Fibroblast of mammary gland (primary cell): ENCODE measurements at regions not wholly inside any gene's neighbourhood (a gene's known extent, or its start where the extent isn't known, plus 50 kb on each side); places are given as distances from the start of the nearest gene placed in this dataset.

ENCODE experiments used
- DNase-seq: peaks from one replicate; pipeline ENCODE4 v3.0.0-alpha.2; 2010; ENCODE audit warnings: low read depth
- H3K4me3 ChIP-seq: 2 replicates; pipeline ENCODE4 v1.5.1; 2011; ENCODE audit warnings: low read depth, mild to moderate bottlenecking, low read length, moderate library complexity; ENCODE audit not compliant: control insufficient read depth
- TF ChIP-seq, protein P1 (sequence below): conservative IDR thresholded peaks from 2 replicates; pipeline ENCODE4 v1.5.1; 2011; ENCODE audit warnings: low read depth, low read length, inconsistent platforms; ENCODE audit not compliant: control insufficient read depth, insufficient read depth

DNA sequence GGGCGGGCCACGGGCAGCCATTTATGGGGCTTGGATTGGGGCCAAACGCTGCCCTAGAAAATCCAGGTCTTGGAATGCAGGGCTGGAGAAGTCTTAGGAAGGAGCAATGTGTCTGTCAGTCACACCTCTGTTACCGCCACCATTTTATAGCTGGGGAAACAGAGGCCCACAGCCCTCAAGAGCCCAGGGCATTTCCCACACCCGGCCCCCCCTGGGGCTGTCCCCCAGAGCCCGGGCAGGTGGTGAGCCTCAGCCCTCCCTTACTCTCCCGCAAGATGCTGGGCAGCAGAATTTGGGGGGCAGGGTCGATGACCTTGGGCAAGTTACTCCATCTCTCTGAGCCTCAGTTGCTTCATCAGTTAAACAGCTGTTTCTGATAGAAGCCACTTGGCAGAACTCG, 508.2 kb downstream of the SHQ1 start:
- TF ChIP-seq, protein P1, sequence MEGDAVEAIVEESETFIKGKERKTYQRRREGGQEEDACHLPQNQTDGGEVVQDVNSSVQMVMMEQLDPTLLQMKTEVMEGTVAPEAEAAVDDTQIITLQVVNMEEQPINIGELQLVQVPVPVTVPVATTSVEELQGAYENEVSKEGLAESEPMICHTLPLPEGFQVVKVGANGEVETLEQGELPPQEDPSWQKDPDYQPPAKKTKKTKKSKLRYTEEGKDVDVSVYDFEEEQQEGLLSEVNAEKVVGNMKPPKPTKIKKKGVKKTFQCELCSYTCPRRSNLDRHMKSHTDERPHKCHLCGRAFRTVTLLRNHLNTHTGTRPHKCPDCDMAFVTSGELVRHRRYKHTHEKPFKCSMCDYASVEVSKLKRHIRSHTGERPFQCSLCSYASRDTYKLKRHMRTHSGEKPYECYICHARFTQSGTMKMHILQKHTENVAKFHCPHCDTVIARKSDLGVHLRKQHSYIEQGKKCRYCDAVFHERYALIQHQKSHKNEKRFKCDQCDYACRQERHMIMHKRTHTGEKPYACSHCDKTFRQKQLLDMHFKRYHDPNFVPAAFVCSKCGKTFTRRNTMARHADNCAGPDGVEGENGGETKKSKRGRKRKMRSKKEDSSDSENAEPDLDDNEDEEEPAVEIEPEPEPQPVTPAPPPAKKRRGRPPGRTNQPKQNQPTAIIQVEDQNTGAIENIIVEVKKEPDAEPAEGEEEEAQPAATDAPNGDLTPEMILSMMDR = no peak
- DNase-seq = no peak
- no peak overlapping the region for H3K4me3 ChIP-seq

DNA sequence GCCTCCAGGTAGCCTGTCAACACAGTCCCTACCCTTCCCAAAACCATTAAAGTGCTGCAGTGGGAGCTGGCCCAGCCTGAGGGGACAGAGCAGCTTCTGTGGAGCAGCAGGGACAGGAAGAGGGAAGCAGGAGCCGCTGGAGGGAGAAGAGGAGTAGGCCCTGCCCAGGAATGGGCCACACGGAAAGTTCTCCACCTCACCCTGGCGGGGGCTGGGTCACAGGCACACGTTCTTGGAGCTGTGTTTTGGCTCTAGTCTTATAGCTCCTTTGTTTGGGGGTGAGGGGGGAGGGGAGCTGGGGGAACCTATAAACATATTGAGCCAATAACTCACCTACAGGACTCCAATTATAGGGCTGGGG, 508.6 kb downstream of the SHQ1 start:
- TF ChIP-seq, protein P1 = no peak
- no peak for DNase-seq
- no peak overlapping the region for H3K4me3 ChIP-seq

DNA sequence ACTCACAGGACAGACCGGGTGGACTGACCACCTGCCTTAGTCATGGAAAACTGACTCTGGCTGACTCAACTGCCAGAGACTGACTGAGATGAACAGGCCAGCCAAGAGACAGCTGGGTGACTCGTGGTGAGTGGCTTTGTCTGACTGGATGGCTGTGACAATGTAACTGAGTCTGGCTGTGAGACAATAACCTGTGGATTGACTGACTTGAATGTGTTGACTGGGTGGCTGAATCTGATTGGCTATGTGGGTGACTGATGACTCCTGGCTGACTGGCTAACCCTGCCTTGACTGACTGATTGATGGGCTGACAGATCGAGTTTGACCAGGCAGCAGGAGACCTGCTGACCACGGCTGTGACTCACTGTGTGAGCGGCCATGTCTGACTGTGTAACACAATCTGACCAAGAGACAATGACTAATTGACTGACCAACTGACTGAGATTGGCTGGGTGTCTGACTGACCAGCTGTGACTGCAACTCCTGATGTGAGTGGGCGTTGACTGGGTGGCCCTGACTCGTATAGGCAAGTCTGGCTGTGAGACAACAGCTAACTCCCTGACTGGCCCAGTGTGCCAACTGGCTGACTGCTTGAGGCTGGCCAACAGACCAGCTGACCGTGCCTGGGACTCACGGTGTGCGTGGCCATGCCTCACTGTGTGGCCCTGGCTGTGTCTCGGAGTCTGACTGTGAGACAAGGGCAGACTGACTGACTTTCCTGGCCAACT, 509.1 kb downstream of the SHQ1 start:
- H3K4me3 ChIP-seq = no peak overlapping the region
- DNase-seq = peak; percentile 99
- TF ChIP-seq, protein P1 = no peak

DNA sequence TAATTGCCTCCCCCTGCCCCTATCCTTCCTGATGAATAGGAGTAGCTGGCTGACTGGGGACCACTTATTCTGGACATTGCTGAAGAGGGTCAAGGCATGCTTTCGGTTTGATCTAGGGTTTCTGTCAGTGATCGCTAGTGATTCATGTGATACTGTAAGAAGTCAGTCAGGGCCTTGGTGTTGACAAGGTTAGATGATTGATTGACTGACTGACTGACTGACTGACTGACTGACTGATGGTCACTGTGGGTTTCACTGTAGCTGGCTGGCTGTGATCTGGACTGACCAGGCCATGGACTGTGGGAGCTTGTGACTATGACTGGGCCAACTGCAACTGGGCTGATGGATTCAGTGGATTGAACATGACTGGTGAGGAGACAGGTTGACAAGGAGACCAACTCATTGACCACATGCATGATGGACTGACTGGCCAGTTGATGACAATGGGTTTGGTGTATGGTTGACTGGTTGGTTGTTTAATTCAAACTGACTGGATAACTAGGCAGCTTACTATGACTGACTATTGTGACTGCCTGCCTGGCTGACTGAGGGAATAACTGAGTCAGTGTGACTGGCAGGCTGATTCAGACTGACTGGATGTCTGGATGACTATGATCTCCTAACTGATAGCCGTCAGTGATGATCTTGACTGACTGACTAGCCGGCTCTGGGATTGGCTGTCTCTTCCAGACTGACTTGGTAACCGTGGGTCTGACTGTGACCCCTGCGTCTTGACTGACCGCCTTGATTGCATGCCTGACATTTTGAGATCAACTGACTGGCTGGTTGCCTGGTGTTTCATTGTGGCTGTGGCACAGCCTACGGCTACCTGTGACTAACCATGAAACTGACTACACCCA, 509.9 kb downstream of the SHQ1 start:
- peak; percentile 68 for DNase-seq
- TF ChIP-seq, protein P1 = no peak
- no peak overlapping the region for H3K4me3 ChIP-seq

DNA sequence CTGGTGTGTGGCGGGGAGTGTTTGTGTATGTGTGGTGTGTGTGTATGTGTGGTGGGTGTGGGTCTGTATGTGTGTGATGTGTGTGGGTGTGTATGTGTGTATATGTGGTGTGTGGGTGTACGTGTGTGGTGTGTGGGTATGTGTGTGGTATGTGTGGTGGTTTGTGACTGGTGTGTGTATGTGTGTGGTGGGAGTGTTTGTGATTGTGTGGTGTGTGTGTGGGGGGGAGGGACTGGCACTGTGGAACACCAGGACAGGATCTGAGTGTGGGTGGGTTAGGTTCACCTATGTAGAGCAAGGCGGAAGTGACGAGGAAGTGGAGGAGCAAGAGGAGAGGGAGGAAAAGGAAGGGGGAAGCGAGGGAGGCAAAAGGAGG, 510.8 kb downstream of the SHQ1 start:
- no peak for DNase-seq
- TF ChIP-seq, protein P1 = no peak
- H3K4me3 ChIP-seq = no peak overlapping the region

DNA sequence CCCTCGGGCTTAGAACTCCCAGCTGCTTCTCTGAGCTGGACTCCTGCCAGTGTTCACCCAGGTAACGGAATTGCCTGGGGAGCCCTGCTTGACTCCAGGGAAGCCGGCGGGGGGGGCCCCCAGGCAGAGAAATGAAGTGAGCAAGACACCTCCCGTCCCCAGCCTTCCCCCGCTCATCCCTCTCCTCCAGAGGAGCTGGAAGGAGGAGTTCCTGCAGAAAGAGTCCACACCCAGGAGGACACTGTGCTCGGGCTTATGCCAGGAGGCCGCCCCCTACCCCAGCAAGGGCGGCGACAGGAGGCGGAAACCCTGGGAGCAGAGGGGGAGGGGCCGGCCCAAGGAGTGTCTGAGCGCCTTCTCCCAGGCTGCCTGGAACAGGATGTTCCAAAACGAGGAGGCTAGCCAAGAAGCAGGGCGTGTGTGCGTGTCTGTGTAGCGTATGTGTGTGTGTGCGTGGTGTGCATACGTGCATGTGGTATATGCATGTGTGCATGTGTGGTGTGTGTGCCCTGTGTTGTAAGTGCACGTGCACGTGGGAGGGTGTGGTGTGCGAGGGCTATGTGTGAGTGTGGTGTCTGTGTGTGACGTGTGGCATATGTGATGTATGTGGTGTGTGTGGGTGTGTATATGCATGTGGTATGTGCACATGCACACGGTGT, 511.3 kb downstream of the SHQ1 start:
- no peak overlapping the region for H3K4me3 ChIP-seq
- TF ChIP-seq, protein P1 = no peak
- peak; percentile 94 for DNase-seq
